Mesenchymal stem cell (in vitro differentiated cells and primary cell): ENCODE measurements at regions not wholly inside any gene's neighbourhood (a gene's known extent, or its start where the extent isn't known, plus 50 kb on each side); places are given as distances from the start of the nearest gene placed in this dataset.

Experiments used
- DNase-seq: peaks from one replicate; pipeline ENCODE4 v3.0.0-alpha.2; 2013
- H2AFZ ChIP-seq: one replicate; pipeline ENCODE4 v1.6.1; 2013; ENCODE audit warnings: low read depth, mild to moderate bottlenecking, control low read depth, inconsistent platforms, low read length, moderate library complexity
- H2AK5ac ChIP-seq: 2 replicates; pipeline ENCODE4 v1.6.1; 2013; ENCODE audit warnings: low read length, moderate library complexity, mild to moderate bottlenecking, inconsistent platforms; ENCODE audit not compliant: severe bottlenecking
- H2BK120ac ChIP-seq: one replicate; pipeline ENCODE4 v1.6.1; 2013; ENCODE audit warnings: low read depth, mild to moderate bottlenecking, inconsistent platforms, low read length, moderate library complexity
- H2BK12ac ChIP-seq, 2 experiments: one replicate each; pipeline ENCODE4 v1.6.1; 2013; ENCODE audit warnings: inconsistent platforms in 2 of 2, low read length in 2 of 2, mild to moderate bottlenecking in 2 of 2, moderate library complexity in 2 of 2, control low read depth in 1 of 2
- H2BK15ac ChIP-seq: one replicate; pipeline ENCODE4 v1.6.1; 2013; ENCODE audit warnings: mild to moderate bottlenecking, low read depth, inconsistent platforms; ENCODE audit not compliant: poor library complexity, severe bottlenecking
- H2BK5ac ChIP-seq: 2 replicates; pipeline ENCODE4 v1.6.1; 2013; ENCODE audit warnings: low read depth, mild to moderate bottlenecking, low read length, control low read depth, inconsistent platforms; ENCODE audit not compliant: poor library complexity, severe bottlenecking
- H3K14ac ChIP-seq, 2 experiments: one replicate each; pipeline ENCODE4 v1.6.1; 2013; ENCODE audit warnings: inconsistent platforms in 2 of 2, low read length in 2 of 2, control low read depth in 1 of 2, mild to moderate bottlenecking in 1 of 2, moderate library complexity in 1 of 2
- H3K18ac ChIP-seq, 2 experiments: one replicate each; pipeline ENCODE4 v1.6.1; 2013; ENCODE audit warnings: inconsistent platforms in 2 of 2, low read length in 2 of 2, control low read depth in 1 of 2, low read depth in 1 of 2, mild to moderate bottlenecking in 1 of 2
- H3K23ac ChIP-seq, 2 experiments: one replicate each; pipeline ENCODE4 v1.6.1; 2013; ENCODE audit warnings: inconsistent platforms in 2 of 2, low read length in 2 of 2, mild to moderate bottlenecking in 2 of 2, moderate library complexity in 2 of 2, control low read depth in 1 of 2
- H3K27ac ChIP-seq: 2 replicates; pipeline ENCODE4 v1.5.1; 2013; ENCODE audit warnings: mild to moderate bottlenecking, moderate library complexity, low read length, control low read depth, inconsistent platforms; ENCODE audit not compliant: poor library complexity, severe bottlenecking
- H3K27me3 ChIP-seq, 2 experiments: 2 replicates each; pipeline versions ENCODE4 v1.6.1 to v1.7.0; 2013; ENCODE audit warnings: low read length in 2 of 2, mild to moderate bottlenecking in 2 of 2, moderate library complexity in 2 of 2, control low read depth in 1 of 2, inconsistent platforms in 1 of 2; ENCODE audit not compliant: control insufficient read depth in 1 of 2, insufficient read depth in 1 of 2
- H3K36me3 ChIP-seq, 2 experiments: 2 replicates each; pipeline versions ENCODE4 v1.6.1 to v1.7.0; 2013; ENCODE audit warnings: low read length in 2 of 2, control low read depth in 1 of 2, inconsistent platforms in 1 of 2, low read depth in 1 of 2, mild to moderate bottlenecking in 1 of 2; ENCODE audit not compliant: insufficient read depth in 2 of 2, control insufficient read depth in 1 of 2
- H3K4ac ChIP-seq, 2 experiments: one replicate each; pipeline ENCODE4 v1.6.1; 2013; ENCODE audit warnings: inconsistent platforms in 2 of 2, low read length in 2 of 2, mild to moderate bottlenecking in 2 of 2, moderate library complexity in 2 of 2, control low read depth in 1 of 2, low read depth in 1 of 2
- H3K4me1 ChIP-seq: 2 replicates; pipeline ENCODE4 v1.6.1; 2013; ENCODE audit warnings: low read depth, low read length, control low read depth; ENCODE audit not compliant: control insufficient read depth, insufficient read depth
- H3K4me2 ChIP-seq: 2 replicates; pipeline ENCODE4 v1.6.1; 2013; ENCODE audit warnings: low read length, mild to moderate bottlenecking, inconsistent platforms; ENCODE audit not compliant: poor library complexity, severe bottlenecking
- H3K4me3 ChIP-seq, 2 experiments: 2 replicates each; pipeline versions ENCODE4 v1.5.1 to v1.7.0; 2013; ENCODE audit warnings: low read length in 2 of 2, mild to moderate bottlenecking in 2 of 2, control low read depth in 1 of 2, low read depth in 1 of 2; ENCODE audit not compliant: insufficient read depth in 1 of 2
- H3K79me1 ChIP-seq: replicated peaks from 2 replicates; pipeline ENCODE4 v1.6.1; 2013; ENCODE audit warnings: mild to moderate bottlenecking, control low read depth, low read length, inconsistent platforms; ENCODE audit not compliant: poor library complexity, severe bottlenecking
- H3K9ac ChIP-seq: 2 replicates; pipeline ENCODE4 v1.7.0; 2013; ENCODE audit warnings: mild to moderate bottlenecking, low read length, moderate library complexity
- H3K9me3 ChIP-seq: 2 replicates; pipeline ENCODE4 v1.7.0; 2013; ENCODE audit warnings: mild to moderate bottlenecking, low read length; ENCODE audit not compliant: control insufficient read depth
- H4K8ac ChIP-seq: one replicate; pipeline ENCODE4 v1.6.1; 2013; ENCODE audit warnings: inconsistent platforms, mild to moderate bottlenecking, low read length, moderate library complexity
- H4K91ac ChIP-seq: one replicate; pipeline ENCODE4 v1.6.1; 2013; ENCODE audit warnings: mild to moderate bottlenecking, low read length, inconsistent platforms
- WGBS: methylation state at CpG from one replicate; pipeline ENCODE4 v1.1.7; 2013; ENCODE audit warnings: mixed read lengths; 5-methylcytosine and 5-hydroxymethylcytosine counted together

DNA sequence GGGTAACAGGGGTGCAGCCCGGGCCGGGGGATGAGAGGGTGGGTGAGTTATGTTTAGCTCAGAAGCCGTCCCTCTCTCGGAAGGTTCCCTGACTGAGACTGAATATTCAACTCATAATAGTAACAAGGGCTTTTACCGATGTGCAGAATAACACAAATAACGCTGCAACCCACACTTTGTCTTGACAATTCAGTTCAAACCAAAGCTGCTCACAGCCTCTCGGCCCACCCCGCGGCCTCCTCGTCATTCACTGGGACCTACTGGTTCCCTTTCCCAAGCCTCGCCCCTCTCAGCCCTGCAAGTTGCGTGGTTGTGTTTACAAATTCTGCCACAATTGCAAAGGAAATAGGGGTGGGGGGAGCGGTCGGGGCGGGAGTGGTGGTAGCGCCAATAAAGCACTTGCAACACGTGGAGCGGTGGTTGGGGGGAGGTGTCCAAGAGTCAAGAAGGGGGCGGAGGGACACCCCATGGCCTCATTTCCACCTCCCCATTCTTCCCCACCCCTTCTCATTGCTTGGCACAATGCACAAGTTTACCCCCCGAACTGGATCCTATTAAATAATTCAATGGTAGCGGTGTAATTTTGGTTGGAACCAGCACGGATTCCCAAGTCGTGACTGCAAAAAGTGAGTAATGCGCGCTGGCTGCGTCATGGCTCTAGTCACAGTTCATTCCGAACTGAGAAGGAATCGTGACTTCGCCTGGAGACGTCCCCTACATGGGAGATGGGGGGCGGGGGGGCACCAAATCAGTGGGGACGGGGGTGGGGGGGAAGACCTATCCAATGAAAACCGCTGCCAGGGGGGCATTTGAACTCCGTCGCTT is 102.0 kb upstream of the HSD17B12 start:
- H4K91ac ChIP-seq: no peak overlapping the region
- no peaks in the 10 kb centered on the region for H3K79me1 ChIP-seq
- H3K36me3 ChIP-seq: no peaks in the 10 kb centered on the region
- no peak overlapping the region for H4K8ac ChIP-seq
- peaks cover 42% of the 10 kb centered on the region for H3K4me1 ChIP-seq
- WGBS: 5% methylated on average over 15 of the region's 35 CpGs
- peak overlapping the region; percentile 81 for H3K4me2 ChIP-seq
- H3K14ac ChIP-seq: no peak overlapping the region
- no peak overlapping the region for H3K18ac ChIP-seq
- no peak overlapping the region for H3K23ac ChIP-seq
- no peak overlapping the region for H2BK5ac ChIP-seq
- H2AK5ac ChIP-seq: no peak overlapping the region
- peak overlapping the region; percentile 47 to 79 for H3K4me3 ChIP-seq
- no peaks in the 10 kb centered on the region for H3K9me3 ChIP-seq
- peaks cover 86 to 98% of the 10 kb centered on the region in 2 experiments for H3K27me3 ChIP-seq
- no peak overlapping the region for H2BK12ac ChIP-seq
- no peak overlapping the region for H3K4ac ChIP-seq
- peak; percentile 45 for DNase-seq
- no peak overlapping the region for H2BK15ac ChIP-seq
- peak overlapping the region; percentile 51 for H3K9ac ChIP-seq
- H2AFZ ChIP-seq: no peak overlapping the region
- H3K27ac ChIP-seq: no peak overlapping the region
- no peak overlapping the region for H2BK120ac ChIP-seq

DNA sequence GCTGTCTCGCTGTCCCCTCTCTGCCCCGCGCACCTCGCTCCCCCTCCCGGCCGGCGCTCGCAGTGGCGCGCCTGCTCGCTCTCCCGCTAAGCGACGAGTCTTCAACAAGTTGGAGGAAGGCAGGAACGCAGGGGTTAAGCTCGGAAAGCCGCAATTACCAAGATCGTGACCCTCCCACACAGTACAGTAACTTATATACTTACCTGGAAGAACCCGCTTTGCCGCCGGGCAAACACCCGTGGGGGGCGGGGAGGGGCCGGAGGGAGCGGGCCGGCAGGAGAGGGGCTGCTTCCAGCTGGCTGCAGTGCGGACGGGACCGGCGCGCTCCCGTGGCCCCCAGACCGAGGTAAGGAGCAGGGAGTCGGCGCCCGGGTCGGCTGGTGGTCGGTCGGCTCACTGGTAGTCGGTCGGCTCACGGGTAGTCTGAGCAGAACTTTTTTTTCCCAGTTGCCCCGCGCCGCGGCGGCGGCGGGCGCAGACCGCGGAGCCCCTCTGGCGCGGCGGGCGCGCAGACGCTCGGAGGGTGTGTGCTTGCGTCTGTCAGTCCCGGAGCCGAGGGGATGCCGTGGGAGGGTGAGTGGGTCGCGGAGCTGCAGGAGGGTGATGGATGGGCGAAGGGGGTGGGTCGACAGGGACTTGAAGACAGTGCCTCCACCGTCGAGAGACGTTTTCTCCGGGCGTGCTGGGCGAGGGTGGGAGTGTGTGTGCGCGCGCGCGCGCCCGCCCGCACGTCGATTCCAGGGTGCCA is 101.2 kb upstream of the HSD17B12 start:
- peaks cover 42% of the 10 kb centered on the region for H3K4me1 ChIP-seq
- peak; percentile 57 for DNase-seq
- under 1% methylated on average over 65 of the region's 83 CpGs for WGBS
- peaks cover 86 to 98% of the 10 kb centered on the region in 2 experiments for H3K27me3 ChIP-seq
- H3K18ac ChIP-seq: no peak overlapping the region
- H2BK5ac ChIP-seq: no peak overlapping the region
- no peak overlapping the region for H3K14ac ChIP-seq
- H3K4me3 ChIP-seq: peak overlapping the region; percentile 47 to 79
- H2AK5ac ChIP-seq: no peak overlapping the region
- no peak overlapping the region for H2BK15ac ChIP-seq
- H3K23ac ChIP-seq: no peak overlapping the region
- H3K9me3 ChIP-seq: no peaks in the 10 kb centered on the region
- no peaks in the 10 kb centered on the region for H3K36me3 ChIP-seq
- H3K4me2 ChIP-seq: peak overlapping the region; percentile 81
- no peak overlapping the region for H3K4ac ChIP-seq
- no peak overlapping the region for H3K27ac ChIP-seq
- H2AFZ ChIP-seq: no peak overlapping the region
- no peak overlapping the region for H4K8ac ChIP-seq
- peak overlapping the region; percentile 51 for H3K9ac ChIP-seq
- H2BK12ac ChIP-seq: no peak overlapping the region
- H2BK120ac ChIP-seq: no peak overlapping the region
- H4K91ac ChIP-seq: no peak overlapping the region
- H3K79me1 ChIP-seq: no peaks in the 10 kb centered on the region

DNA sequence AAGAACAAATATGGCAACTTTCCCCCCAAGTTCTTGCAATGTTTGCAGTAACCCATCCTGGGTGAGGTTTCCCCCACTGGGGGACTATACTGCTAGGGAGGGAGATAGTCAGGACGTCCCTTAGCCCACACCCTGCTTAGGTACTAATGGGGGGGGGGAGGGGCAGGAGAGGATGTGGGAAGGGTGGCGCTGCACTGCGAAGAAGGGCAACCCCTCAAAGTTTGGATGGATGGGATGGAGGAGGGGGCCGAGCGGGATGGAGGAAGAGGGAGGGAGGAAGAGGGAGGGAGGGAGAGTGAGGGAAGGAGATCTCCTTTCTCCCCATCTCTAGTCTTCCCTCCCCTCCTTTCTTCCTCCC is 100.6 kb upstream of the HSD17B12 start:
- Histone ChIP-seq H2AK5ac (no peak overlapping the region), H4K8ac (no peak overlapping the region), H2BK5ac (no peak overlapping the region), H3K4me2 (peak overlapping the region; percentile 81), H3K9me3 (no peaks in the 10 kb centered on the region), H3K4me3 (peak overlapping the region; percentile 47 to 79), H3K4ac (no peak overlapping the region), H2AFZ (no peak overlapping the region), H3K27me3 (peaks cover 86 to 98% of the 10 kb centered on the region in 2 experiments), H3K9ac (peak overlapping the region; percentile 51), H3K18ac (no peak overlapping the region), H3K36me3 (no peaks in the 10 kb centered on the region), H3K79me1 (no peaks in the 10 kb centered on the region), H3K27ac (no peak overlapping the region), H3K4me1 (peaks cover 42% of the 10 kb centered on the region), H4K91ac (no peak overlapping the region), H2BK120ac (no peak overlapping the region), H3K14ac (no peak overlapping the region), H2BK15ac (no peak overlapping the region), H3K23ac (no peak overlapping the region), H2BK12ac (no peak overlapping the region)
- DNase-seq: no peak
- WGBS: 0% methylated on average over 1 of the region's 5 CpGs

DNA sequence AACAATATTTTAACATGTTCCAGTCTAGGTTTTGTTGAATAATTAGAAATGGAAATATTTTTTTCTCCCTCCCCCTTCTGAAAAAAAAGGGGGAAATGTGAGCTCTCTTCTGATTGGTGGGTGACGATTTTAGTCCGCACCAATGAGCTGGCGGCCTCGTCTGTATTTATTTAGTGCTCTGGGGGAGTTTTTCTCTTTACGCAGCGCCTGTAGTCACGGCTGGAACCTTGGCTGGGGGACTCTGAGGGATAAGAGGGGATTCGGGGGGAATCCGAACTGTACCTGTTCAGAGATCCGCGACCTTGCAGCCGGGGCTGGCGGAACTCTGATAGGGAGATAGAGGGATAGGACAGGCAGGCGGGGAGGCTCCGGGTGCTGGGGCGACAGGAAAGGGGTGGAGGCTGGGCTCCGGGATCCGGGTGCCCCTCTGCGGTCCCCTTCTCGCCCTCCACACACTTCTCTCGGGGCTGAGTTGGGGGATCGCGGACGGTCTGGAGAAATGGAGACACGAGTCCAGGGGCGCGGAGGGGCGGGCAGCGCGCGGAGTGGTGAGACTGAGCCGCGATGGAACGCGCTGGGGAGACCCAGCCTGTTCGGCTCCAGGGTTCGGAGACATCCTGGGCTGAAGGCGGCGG is 99.7 kb upstream of the HSD17B12 start:
- Histone ChIP-seq H4K8ac (no peak overlapping the region), H2BK15ac (no peak overlapping the region), H3K4me3 (peak overlapping the region; percentile 26 to 79), H4K91ac (no peak overlapping the region), H3K4ac (no peak overlapping the region), H2BK12ac (no peak overlapping the region), H3K27me3 (peaks cover 81 to 92% of the 10 kb centered on the region in 2 experiments), H3K36me3 (no peaks in the 10 kb centered on the region), H3K9ac (peak overlapping the region; percentile 43), H3K9me3 (no peaks in the 10 kb centered on the region), H3K18ac (no peak overlapping the region), H3K4me2 (peak overlapping the region; percentile 80), H2BK120ac (no peak overlapping the region), H3K79me1 (no peaks in the 10 kb centered on the region), H3K23ac (peak overlapping the region in 1 of 2 experiments; percentile 59), H3K14ac (no peak overlapping the region), H3K27ac (no peak overlapping the region), H2BK5ac (no peak overlapping the region), H3K4me1 (peaks cover 33% of the 10 kb centered on the region), H2AK5ac (no peak overlapping the region), H2AFZ (no peak overlapping the region)
- 1% methylated on average over 36 of the region's 39 CpGs for WGBS
- no peak for DNase-seq
